ENCODE measurements at regions not wholly inside any gene's neighbourhood (a gene's known extent, or its start where the extent isn't known, plus 50 kb on each side); places are given as distances from the start of the nearest gene placed in this dataset.
"Not testable (repeated sequence)": the region's sequence is repeated elsewhere in the genome, so short reads cannot be mapped to it uniquely, and the experiment has no call there.

GRCh38 chr1:244106837-244107493, 55.9 kb downstream of the ZBTB18 start:
- no peak for DNase-seq

DNA sequence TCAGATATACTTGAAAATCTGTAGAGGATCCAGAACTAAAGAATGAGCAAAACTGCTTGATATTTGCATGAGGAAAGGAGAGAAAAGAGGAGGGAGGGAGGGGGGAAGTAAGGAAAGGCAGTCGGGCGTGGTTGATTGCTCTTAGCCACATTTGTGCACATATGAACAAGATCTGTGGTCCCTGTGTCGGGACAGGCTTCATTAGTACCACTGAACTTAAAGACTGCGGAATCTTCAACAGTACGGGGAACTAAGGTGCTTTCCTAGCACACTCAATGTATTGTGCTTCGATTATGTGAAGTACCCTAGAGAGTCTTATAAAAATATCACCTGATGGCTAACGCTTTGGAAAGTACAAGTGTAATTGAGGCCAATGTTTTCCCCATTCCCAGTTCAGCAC, 59.9 kb downstream of the ZBTB18 start:
- no peak for DNase-seq

- no peak for DNase-seq
Measured at GRCh38 chr1:244112041-244112440, 61.0 kb downstream of the ZBTB18 start.

- DNase-seq, result no peak
Measured at GRCh38 chr1:244112636-244113035, 61.6 kb downstream of the ZBTB18 start.

DNA sequence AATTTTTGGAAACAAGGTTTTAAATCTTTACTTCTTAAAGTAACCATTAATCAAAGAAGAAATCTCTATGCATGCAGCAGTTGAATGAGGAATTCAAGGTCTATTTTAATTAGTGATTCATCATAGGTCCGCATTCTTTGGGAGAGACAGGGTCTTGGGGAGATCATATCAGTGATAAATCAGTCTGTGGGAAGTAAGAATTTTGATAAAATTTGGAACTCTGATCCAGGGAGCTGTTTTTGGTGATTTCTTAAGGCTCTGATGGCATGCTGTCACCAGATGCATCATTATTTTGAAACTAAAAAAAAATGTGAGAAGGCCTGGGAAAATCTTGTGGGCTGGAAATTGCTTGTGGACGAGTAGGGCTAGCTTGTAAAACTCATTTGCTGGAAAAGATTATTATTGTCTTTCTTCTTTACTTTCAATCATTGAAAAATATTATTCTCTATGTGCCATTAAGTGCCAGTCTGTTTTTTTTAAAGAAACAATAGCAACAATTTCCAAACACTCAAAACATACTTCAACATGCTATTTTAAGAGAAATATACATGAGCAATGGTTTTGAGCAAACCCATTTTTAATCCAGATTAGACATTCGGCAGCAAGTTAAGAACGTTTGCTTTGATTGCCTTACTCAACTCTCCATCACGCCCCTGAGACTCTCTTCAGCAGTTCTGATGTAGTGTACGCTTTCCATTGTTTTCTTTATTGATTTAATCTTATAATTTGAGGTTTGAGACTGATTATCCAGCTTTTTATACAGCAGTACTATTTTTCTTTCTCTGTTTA, 62.6 kb downstream of the ZBTB18 start:
- DNase-seq, result no peak

- DNase-seq, result no peak
Measured at GRCh38 chr1:244114892-244115291, 63.8 kb downstream of the ZBTB18 start.

DNA sequence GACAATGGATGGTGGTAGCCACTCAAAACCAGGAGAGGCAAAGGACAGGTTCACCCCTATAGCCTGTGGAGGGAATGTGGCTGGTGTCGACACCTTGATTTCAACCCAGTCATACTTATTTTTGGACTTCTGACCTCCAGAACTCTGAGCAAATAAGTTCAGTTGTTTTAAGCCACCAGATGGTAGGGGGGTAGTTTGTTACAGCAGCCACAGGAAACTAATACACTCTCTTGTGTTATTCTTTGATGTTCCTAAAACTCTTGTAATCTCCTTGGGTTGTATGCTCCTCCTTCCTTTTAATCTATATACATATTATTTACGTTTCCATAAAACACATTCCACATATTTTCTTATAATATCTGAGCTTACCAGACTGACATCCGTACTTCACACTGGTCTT, 65.9 kb downstream of the ZBTB18 start:
- DNase-seq, result no peak

DNA sequence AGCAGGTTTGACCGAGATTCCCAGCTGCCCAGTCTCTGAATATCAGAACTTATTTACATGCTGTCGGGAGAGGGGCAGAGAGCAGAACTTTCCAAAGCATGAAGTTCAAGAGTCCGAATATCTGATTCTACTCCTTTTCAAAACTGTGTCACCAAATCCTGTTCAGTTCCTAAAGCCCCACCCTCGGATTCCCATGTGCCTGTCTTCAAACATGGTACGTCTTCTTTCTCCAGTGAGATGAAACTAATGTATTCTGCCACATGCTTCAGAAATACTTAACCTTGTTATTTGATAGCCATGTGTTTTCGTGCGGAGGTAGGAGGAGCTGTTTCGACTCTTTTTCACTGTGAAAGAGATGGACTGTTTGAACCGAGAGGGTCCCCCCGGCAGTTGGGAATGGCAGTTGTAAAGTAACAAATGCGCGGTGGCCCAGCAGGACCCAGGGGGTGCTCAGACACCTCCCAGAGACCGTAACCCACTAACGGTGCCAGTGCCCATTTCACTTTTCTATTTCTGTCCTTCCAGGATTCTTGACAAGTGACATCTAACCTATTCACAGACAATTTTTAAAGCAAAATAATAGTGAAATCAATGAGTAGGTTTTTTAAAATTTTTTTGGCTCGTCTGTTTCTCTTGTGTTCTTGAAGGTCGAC, 67.2 kb downstream of the ZBTB18 start:
- no peak for DNase-seq

- DNase-seq, result no peak
Measured at GRCh38 chr1:244128591-244129383, 77.7 kb downstream of the ZBTB18 start.

GRCh38 chr1:244137276-244137675, 86.2 kb downstream of the ZBTB18 start:
- no peak for DNase-seq

DNA sequence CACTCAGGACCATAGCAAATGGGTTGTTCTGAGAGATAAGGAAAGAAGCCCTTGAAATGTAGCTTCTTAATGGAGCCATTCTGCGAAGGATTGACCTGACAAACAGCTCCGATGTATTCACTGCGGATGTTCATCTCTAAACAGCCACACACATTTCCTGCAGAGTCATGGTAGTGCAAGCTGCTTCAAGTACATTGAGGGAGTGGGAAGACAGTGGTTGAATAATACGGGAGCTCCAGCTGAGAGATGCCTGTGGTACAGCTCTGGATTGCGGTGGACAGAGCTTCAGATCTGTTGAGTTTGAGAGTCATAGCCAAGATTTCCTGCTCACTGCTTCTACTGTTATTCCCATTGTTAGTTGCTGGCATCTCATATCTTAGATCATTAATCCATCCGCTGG, 86.6 kb downstream of the ZBTB18 start:
- DNase-seq, result no peak

GRCh38 chr1:244138399-244138798, 87.3 kb downstream of the ZBTB18 start:
- DNase-seq, result no peak

DNA sequence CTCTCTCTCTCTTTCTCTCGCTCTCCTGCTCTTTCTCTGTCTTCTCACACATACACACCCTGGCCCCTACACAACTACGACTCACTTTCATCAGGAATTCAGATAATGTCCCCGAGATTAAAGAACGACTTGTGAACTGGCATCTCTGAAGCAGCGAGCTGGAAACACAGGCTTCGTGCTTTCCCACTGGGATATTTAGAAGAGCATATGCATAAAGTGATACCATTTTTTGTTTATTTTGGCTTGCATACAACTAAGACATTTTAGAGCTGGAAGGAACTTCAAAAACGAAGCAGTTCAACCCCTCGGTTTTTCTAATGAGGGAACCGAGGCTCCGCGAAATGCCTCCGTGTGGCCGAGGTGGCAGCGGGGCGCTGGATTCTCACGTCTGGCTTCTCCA, 88.6 kb downstream of the ZBTB18 start:
- DNase-seq, result no peak

GRCh38 chr1:244140420-244140819, 89.3 kb downstream of the ZBTB18 start:
- no peak for DNase-seq

DNA sequence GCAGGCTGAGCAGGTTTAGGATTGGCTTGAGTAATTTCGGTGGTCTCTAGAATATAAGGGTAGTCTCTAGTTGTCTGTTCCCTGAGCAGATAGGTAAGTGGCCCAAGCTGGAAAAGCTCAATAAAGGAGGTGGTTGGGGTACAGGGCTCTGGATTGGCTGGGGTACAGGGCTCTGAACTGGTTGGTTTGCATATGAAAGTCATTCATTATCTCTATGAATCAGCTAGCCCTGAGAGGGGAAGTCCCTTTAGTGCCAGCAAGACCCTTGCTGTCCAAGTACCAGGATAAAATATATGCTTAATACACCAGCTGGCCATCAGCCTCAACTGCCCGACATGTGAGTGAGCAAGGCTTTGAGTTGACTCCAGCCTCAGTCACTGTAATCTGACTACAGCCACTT, 93.0 kb downstream of the ZBTB18 start:
- no peak for DNase-seq

- DNase-seq, result no peak
Measured at GRCh38 chr1:244150071-244150470, 99.0 kb downstream of the ZBTB18 start.

DNA sequence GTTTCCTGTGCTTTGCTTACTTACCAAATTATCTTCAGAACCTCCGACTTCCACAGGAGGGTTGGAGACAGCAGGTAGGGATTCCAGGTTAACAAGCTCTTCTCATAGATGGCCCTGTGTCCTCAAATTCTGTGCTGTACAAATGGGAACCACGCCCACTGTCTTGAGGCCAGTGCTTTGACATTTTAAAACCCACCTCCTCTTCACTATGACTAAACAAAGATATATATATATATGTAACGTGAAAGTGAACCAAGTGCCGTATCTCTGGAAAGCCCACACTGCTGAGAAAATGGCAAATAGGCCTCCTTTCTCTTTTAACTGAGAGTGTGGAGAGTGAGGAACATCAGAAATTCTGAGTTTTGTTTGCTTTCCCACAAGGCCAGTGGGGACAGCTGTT, 99.6 kb downstream of the ZBTB18 start:
- DNase-seq, result no peak

DNA sequence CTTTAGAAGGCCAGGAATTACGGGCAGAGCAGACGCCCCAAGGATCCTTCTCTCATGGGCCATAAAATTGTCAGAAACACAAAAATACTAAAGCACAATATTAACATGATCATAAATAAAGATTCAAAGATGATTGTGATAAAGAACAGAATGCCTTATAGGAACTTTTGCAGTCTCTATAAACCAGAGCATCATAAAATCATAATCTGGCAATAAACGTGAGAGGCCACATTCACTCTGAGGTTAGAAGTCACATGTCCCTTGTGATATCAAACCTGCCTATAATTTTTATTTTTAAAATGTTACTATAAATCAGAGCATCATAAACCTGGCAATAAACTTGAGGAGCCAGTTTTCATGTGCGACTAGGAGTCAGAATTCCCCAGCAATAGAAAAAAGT, 100.5 kb downstream of the ZBTB18 start:
- DNase-seq, result no peak

DNA sequence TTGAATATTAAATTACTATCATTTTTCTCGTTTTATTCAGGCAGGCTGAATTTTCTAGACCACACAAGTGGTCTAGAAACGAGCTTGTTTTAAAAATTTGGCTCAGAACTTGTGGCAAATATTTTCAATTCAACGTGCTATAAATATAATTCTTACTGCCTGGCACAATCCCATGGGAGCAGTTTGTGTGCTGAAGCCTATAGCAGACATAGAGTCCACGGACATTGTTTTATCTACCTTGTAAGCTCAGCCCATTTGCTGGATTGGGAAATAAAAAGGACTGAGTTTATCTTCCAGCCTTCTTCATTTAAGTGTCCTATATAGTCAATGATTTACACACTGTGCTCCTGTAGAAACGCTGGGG, 103.4 kb downstream of the ZBTB18 start:
- no peak for DNase-seq

- DNase-seq, result no peak
Measured at GRCh38 chr1:244154872-244155531, 103.9 kb downstream of the ZBTB18 start.

DNA sequence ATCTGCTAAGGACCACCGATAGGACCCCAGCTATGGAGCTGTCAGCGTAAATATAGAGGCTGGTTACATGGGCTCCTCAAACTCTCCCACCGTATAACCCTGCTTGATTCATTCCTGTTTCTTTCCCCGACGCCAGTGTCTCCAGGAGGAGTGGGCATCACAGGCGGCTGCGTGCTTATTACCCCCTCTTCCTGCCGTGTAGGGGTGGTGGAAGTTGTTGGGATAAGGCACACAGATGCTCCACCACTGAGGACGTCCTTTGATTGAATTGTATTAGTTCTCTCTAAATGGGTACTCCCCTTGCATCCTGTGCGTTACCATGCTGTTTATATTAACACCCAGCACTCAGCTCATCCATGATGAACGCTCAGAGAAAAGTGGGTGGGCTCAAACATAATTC, 104.6 kb downstream of the ZBTB18 start:
- no peak for DNase-seq

- DNase-seq, result not testable (repeated sequence)
Measured at GRCh38 chr1:244156617-244157016, 105.5 kb downstream of the ZBTB18 start.
